Ascending aorta (tissue), 2 donors: ENCODE measurements at regions not wholly inside any gene's neighbourhood (a gene's known extent, or its start where the extent isn't known, plus 50 kb on each side); places are given as distances from the start of the nearest gene placed in this dataset.
"Not testable (repeated sequence)": the region's sequence is repeated elsewhere in the genome, so short reads cannot be mapped to it uniquely, and the experiment has no call there.

Experiments used
- DNase-seq, 2 donors: peaks; one replicate each; pipeline ENCODE4 v3.0.0-alpha.2; 2019; ENCODE audit warnings: low spot score in 2 of 2
- H3K27ac ChIP-seq, 2 donors: fragments of 200-600 bp; sonication (generic); one replicate each; pipeline ENCODE4 v1.5.1; 2016 to 2017; ENCODE audit warnings: mild to moderate bottlenecking in 1 of 2
- H3K27me3 ChIP-seq: fragments of 200-600 bp; sonication (generic); one replicate; pipeline ENCODE4 v1.5.1; 2017
- H3K36me3 ChIP-seq, 2 donors: fragments of 200-600 bp; sonication (generic); one replicate each; pipeline ENCODE4 v1.5.1; 2016
- H3K4me1 ChIP-seq, 2 donors: fragments of 200-600 bp; sonication (generic); one replicate each; pipeline ENCODE4 v1.5.1; 2016 to 2017; ENCODE audit warnings: mild to moderate bottlenecking in 1 of 2
- H3K4me3 ChIP-seq, 2 donors: fragments of 200-600 bp; sonication (generic); one replicate each; pipeline ENCODE4 v1.5.1; 2016 to 2017; ENCODE audit warnings: mild to moderate bottlenecking in 1 of 2
- H3K9me3 ChIP-seq, 2 donors: fragments of 200-600 bp; sonication (generic); one replicate each; pipeline ENCODE4 v1.5.1; 2016
- CTCF ChIP-seq, 3 experiments: fragments of 200-600 bp in 2 of 3; fragments of 450-650 bp in 1 of 3; sonication (generic) in 2 of 3; IDR thresholded peaks; one replicate each; pipeline ENCODE4 v1.5.1; 2016 to 2019; ENCODE audit warnings: antibody characterized with exemption in 3 of 3, mild to moderate bottlenecking in 1 of 3, moderate library complexity in 1 of 3
- intact Hi-C: fragments of 100-400 bp; cut with DNase I; formaldehyde crosslinking; loops from one replicate; pipeline ENCODE4 v1.15.1; 2023

- no peak overlapping the region for H3K4me3 ChIP-seq
- H3K27me3 ChIP-seq = no peaks in the 10 kb centered on the region
- H3K9me3 ChIP-seq = no peaks in the 10 kb centered on the region
- H3K27ac ChIP-seq = no peak overlapping the region
- intact Hi-C loops = no loop called here
- no peaks in the 10 kb centered on the region for H3K36me3 ChIP-seq
- no peak for TF ChIP-seq CTCF (IDR thresholded peaks at IDR 0.05)
- no peak for DNase-seq
- peaks cover 0 to 11% of the 10 kb centered on the region in 2 donors for H3K4me1 ChIP-seq
Measured at GRCh38 chr11:64438986-64439771, 80.2 kb downstream of the RPS6KA4 start.

DNA sequence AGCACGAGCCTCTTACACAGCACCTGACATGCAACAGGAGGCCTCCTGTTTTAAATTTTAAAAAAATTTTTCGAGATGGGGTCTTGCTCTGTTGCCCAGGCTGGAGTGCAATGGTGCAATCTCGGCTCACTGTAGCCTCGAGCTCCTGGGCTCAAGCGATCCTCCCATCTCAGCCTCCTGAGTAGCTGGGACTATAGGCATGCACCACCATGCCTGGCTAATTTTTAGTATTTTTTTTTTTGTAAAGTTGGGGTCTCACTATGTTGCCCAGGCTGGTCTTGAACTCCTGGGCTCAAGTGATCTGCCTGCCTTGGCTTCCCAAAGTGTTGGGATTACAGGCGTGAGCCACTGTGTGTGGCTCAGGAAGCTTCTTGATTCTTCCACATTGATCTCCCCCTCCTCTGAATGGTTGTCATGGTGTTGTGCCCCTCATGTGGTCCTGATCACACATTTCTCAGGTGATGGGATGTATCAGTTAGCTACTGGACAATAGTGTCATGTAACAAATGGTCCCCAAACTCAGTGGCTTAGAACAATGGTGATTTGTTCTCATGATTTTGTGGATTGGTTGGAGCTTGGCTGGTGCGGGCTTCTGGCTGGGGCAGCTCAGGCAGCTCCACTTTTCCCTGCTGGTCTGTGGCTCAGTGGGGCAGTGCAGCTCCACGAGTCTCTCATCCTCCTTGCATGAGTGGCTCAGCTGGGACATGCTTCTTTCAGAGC lies 81.0 kb downstream of the RPS6KA4 start:
- H3K36me3 ChIP-seq, H3K27me3 ChIP-seq, H3K9me3 ChIP-seq, H3K27ac ChIP-seq, H3K4me1 ChIP-seq, DNase-seq, intact Hi-C loops, H3K4me3 ChIP-seq: not testable (repeated sequence)

DNA sequence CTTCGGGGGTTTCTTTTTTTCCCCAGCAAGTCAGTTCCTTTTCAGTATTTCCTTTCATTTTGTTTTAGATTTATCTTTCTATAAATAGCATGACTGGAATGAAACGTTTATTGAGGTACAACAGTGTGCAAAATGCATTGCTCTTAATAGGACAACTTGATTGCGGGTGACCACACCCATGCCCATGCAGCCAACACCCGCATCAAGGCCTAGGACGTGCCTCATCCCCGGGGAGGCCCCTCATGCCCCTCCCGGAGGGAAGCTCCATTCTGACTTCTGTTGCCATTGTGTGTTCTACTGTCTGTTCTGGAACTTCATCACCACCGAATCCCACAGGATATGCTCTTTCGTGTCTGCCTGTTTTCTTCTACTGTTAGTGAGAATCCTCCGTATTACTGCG lies 82.2 kb downstream of the RPS6KA4 start:
- no peaks in the 10 kb centered on the region for H3K36me3 ChIP-seq
- H3K27ac ChIP-seq = peak overlapping the region in 1 of 2 donors; percentile 11
- DNase-seq = no peak
- peaks cover 0 to 9% of the 10 kb centered on the region in 2 donors for H3K4me1 ChIP-seq
- H3K9me3 ChIP-seq = no peaks in the 10 kb centered on the region
- no peak for TF ChIP-seq CTCF (IDR thresholded peaks at IDR 0.05)
- intact Hi-C loops = no loop called here
- no peak overlapping the region for H3K4me3 ChIP-seq
- no peaks in the 10 kb centered on the region for H3K27me3 ChIP-seq

- no peak for TF ChIP-seq CTCF (IDR thresholded peaks at IDR 0.05)
- intact Hi-C loops = no loop called here
- Histone ChIP-seq H3K4me1 (peaks cover 0 to 13% of the 10 kb centered on the region in 2 donors), H3K27me3 (no peaks in the 10 kb centered on the region), H3K9me3 (no peaks in the 10 kb centered on the region), H3K4me3 (no peak overlapping the region), H3K27ac (no peak overlapping the region), H3K36me3 (no peaks in the 10 kb centered on the region)
- no peak for DNase-seq
Measured at GRCh38 chr11:64443001-64443400, 84.0 kb downstream of the RPS6KA4 start.

- intact Hi-C loops = no loop called here
- no peak for DNase-seq
Measured at GRCh38 chr11:64444838-64445441, 86.0 kb downstream of the RPS6KA4 start.

More at GRCh38 chr11:64444838-64445441, 86.0 kb downstream of the RPS6KA4 start:
- peaks cover 12 to 25% of the 10 kb centered on the region in 2 donors for H3K4me1 ChIP-seq
- H3K27ac ChIP-seq = no peak overlapping the region
- H3K9me3 ChIP-seq = no peaks in the 10 kb centered on the region
- TF ChIP-seq CTCF (IDR thresholded peaks at IDR 0.05) = no peak
- H3K4me3 ChIP-seq = no peak overlapping the region
- no peaks in the 10 kb centered on the region for H3K36me3 ChIP-seq
- H3K27me3 ChIP-seq = no peaks in the 10 kb centered on the region
